ENCODE measurements at regions not wholly inside any gene's neighbourhood (a gene's known extent, or its start where the extent isn't known, plus 50 kb on each side); places are given as distances from the start of the nearest gene placed in this dataset.

GRCh38 chrX:147468600-147468999 lies 443.1 kb upstream of the FMR1 start:
- H3K9me2 ChIP-seq, result no peaks in the 10 kb centered on the region
- no peaks in the 10 kb centered on the region for H3K36me3 ChIP-seq (replicated peaks in 1 of 2; ENCODE audit: control insufficient read depth in 1 of 2, insufficient read depth in 2 of 2, low read length in 1 of 2)
- H3K9me3 ChIP-seq, result no peaks in the 10 kb centered on the region
- H4K20me1 ChIP-seq (ENCODE audit: insufficient read depth), result no peaks in the 10 kb centered on the region
- no peak overlapping the region for H2AFZ ChIP-seq (ENCODE audit: low read depth)
- ChIA-PET POLR2A (no interaction called here), CTCF (no interaction called here)
- no peaks in the 10 kb centered on the region for H3K27me3 ChIP-seq (ENCODE audit: insufficient read depth)
- no peak overlapping the region for H3K4me3 ChIP-seq (ENCODE audit: low read depth in 2 of 2, low read length in 1 of 2)
- DNase-seq, result no peak
- no peaks in the 10 kb centered on the region for H3K79me2 ChIP-seq (ENCODE audit: insufficient read depth)
- WGBS (ENCODE audit: low lambda C conversion rate), result 2% methylated on average over 4 of the region's 4 CpGs
- no peaks in the 10 kb centered on the region for H3K4me1 ChIP-seq (ENCODE audit: control insufficient read depth in 1 of 2, insufficient read depth in 2 of 2, low read depth in 1 of 2, low read length in 1 of 2)
- TF ChIP-seq PBX3 (IDR thresholded peaks at IDR 0.05) (no peak), FOXJ3 (CRISPR knock-in tag; IDR thresholded peaks at IDR 0.05) (no peak), USF1 (IDR thresholded peaks at IDR 0.05; ENCODE audit: borderline replicate concordance, low read depth) (no peak), RCOR1 (IDR thresholded peaks at IDR 0.05; ENCODE audit: low read length) (no peak), JUND (IDR thresholded peaks at IDR 0.05) (no peak), GATA2 (CRISPR knock-in tag; IDR thresholded peaks at IDR 0.05) (no peak), POLR2AphosphoS5 (IDR thresholded peaks at IDR 0.05; ENCODE audit: low read depth, low read length) (no peak), RXRA (IDR thresholded peaks at IDR 0.05; ENCODE audit: borderline replicate concordance, low read depth) (no peak), RFX5 (IDR thresholded peaks at IDR 0.05; ENCODE audit: low read length) (no peak), EP300 (IDR thresholded peaks at IDR 0.05; ENCODE audit: borderline replicate concordance in 1 of 2, low read depth in 1 of 2, low read length in 1 of 2) (no peak), MAX (IDR thresholded peaks at IDR 0.05; ENCODE audit: low read depth) (no peak), NFIC (IDR thresholded peaks at IDR 0.05; ENCODE audit: borderline replicate concordance) (no peak), ELF1 (IDR thresholded peaks at IDR 0.05) (no peak), USF2 (IDR thresholded peaks at IDR 0.05; ENCODE audit: borderline replicate concordance, low read depth, low read length) (no peak)
- no peak overlapping the region for H3K9ac ChIP-seq
- H3K4me2 ChIP-seq, result no peak overlapping the region
- H3K27ac ChIP-seq (ENCODE audit: low read depth in 2 of 2, low read length in 1 of 2), result no peak overlapping the region
- H3F3A ChIP-seq (replicated peaks; ENCODE audit: insufficient read depth), result no peaks in the 10 kb centered on the region

- no peaks in the 10 kb centered on the region for H3F3A ChIP-seq (replicated peaks; ENCODE audit: insufficient read depth)
- H3K9ac ChIP-seq, result no peak overlapping the region
- no peaks in the 10 kb centered on the region for H3K9me2 ChIP-seq
- peak; percentile 1 for DNase-seq
- H3K27ac ChIP-seq (ENCODE audit: low read depth in 2 of 2, low read length in 1 of 2), result no peak overlapping the region
- H3K4me1 ChIP-seq (ENCODE audit: control insufficient read depth in 1 of 2, insufficient read depth in 2 of 2, low read depth in 1 of 2, low read length in 1 of 2), result no peaks in the 10 kb centered on the region
- 5% methylated on average over 7 of the region's 7 CpGs for WGBS (ENCODE audit: low lambda C conversion rate)
- H2AFZ ChIP-seq (ENCODE audit: low read depth), result no peak overlapping the region
- ChIA-PET POLR2A (no interaction called here), CTCF (interaction anchor here (0.7 to 1.7 kb wide), 10 partner anchors 9 to 1654 kb away, joined by 3 to 5 read pairs (median 3); no protein-coding TSS in a partner anchor)
- H3K79me2 ChIP-seq (ENCODE audit: insufficient read depth), result no peaks in the 10 kb centered on the region
- H3K27me3 ChIP-seq (ENCODE audit: insufficient read depth), result no peaks in the 10 kb centered on the region
- no peak overlapping the region for H3K4me2 ChIP-seq
- H3K4me3 ChIP-seq (ENCODE audit: low read depth in 2 of 2, low read length in 1 of 2), result peak overlapping the region in 1 of 2 experiments; percentile 3; a peak in 1 of 4 replicates
- no peaks in the 10 kb centered on the region for H3K9me3 ChIP-seq
- H3K36me3 ChIP-seq (replicated peaks in 1 of 2; ENCODE audit: control insufficient read depth in 1 of 2, insufficient read depth in 2 of 2, low read length in 1 of 2), result no peaks in the 10 kb centered on the region
- no peaks in the 10 kb centered on the region for H4K20me1 ChIP-seq (ENCODE audit: insufficient read depth)
- TF ChIP-seq SMC3 (IDR thresholded peaks at IDR 0.05; ENCODE audit: low read depth, low read length), result peak; percentile 32; the same call in 1 of the 2 replicates
- TF ChIP-seq MAX (IDR thresholded peaks at IDR 0.05; ENCODE audit: low read depth), result no peak
- no peak for TF ChIP-seq USF2 (IDR thresholded peaks at IDR 0.05; ENCODE audit: borderline replicate concordance, low read depth, low read length)
- TF ChIP-seq RXRA (IDR thresholded peaks at IDR 0.05; ENCODE audit: borderline replicate concordance, low read depth), result no peak
- TF ChIP-seq REST (IDR thresholded peaks at IDR 0.05; ENCODE audit: low read depth, low read length), result no peak
- no peak for TF ChIP-seq NFIC (IDR thresholded peaks at IDR 0.05; ENCODE audit: borderline replicate concordance)
- TF ChIP-seq YY1 (IDR thresholded peaks at IDR 0.05; ENCODE audit: low read depth), result no peak
- no peak for TF ChIP-seq ELF1 (IDR thresholded peaks at IDR 0.05)
- TF ChIP-seq JUND (IDR thresholded peaks at IDR 0.05), result no peak
- TF ChIP-seq FOSL2 (IDR thresholded peaks at IDR 0.05; ENCODE audit: borderline replicate concordance, low read depth), result no peak
- no peak for TF ChIP-seq GATA2 (CRISPR knock-in tag; IDR thresholded peaks at IDR 0.05)
- TF ChIP-seq FOXM1 (IDR thresholded peaks at IDR 0.05; ENCODE audit: low read depth), result no peak
- TF ChIP-seq TEAD4 (IDR thresholded peaks at IDR 0.05; ENCODE audit: borderline replicate concordance, insufficient read depth), result no peak
- TF ChIP-seq RAD21 (IDR thresholded peaks at IDR 0.05; ENCODE audit: low read length), result peak; percentile 46
These were observed 435.7 kb upstream of the FMR1 start for GRCh38 chrX:147476008-147476407.

Data from SK-N-SH (cell line).